A549 (cell line): ENCODE measurements at regions not wholly inside any gene's neighbourhood (a gene's known extent, or its start where the extent isn't known, plus 50 kb on each side); places are given as distances from the start of the nearest gene placed in this dataset.

Experiments
- ATAC-seq, 2 experiments: fragments of 200-7000 bp in 1 of 2; fragments of >200 bp in 1 of 2; cut with Nextera tagmentation in 1 of 2; cut with Tn5 transposase in 1 of 2; 3 replicates each; pipeline versions ENCODE4 v1.8.0 to v1.9.1; 2018 to 2020; ENCODE audit warnings: mild to moderate bottlenecking in 1 of 2, moderate library complexity in 1 of 2
- CTCF ChIA-PET: fragments of 300-600 bp; sonication (Branson Sonifier 250); formaldehyde crosslinking; extraction: SDS; loops from one replicate; lab custom pipeline; 2021; ENCODE audit warnings: antibody characterized with exemption, inconsistent platforms; lab: Yijun Ruan, JAX
- POLR2A ChIA-PET: fragments of 350-600 bp; formaldehyde crosslinking; extraction: SDS; loops from one replicate; lab custom pipeline; 2021; ENCODE audit warnings: antibody characterized with exemption, inconsistent platforms; lab: Yijun Ruan, JAX
- DNase-seq, 2 experiments: peaks; one replicate each; pipeline versions ENCODE4 v3.0.0 to v3.0.0-alpha.2; 2011 to 2016; ENCODE audit warnings: low read depth in 1 of 2, low spot score in 1 of 2
- FAIRE-seq: peaks from 2 replicates; lab custom pipeline; 2011; peaks lifted over from hg19 to GRCh38; lab: Jason Lieb, UNC
- H3K27ac ChIP-seq, 2 experiments: fragments of >200 bp; sonication (Bioruptor Twin); formaldehyde crosslinking; 3 replicates each; pipeline ENCODE4 v1.5.1; 2016 to 2017
- H3K4me1 ChIP-seq: fragments of >200 bp; sonication (Bioruptor Twin); formaldehyde crosslinking; 3 replicates; pipeline ENCODE4 v1.6.1; 2016
- H3K4me2 ChIP-seq: fragments of >200 bp; sonication (Bioruptor Twin); formaldehyde crosslinking; 3 replicates; pipeline ENCODE4 v1.6.1; 2016
- H3K4me3 ChIP-seq: fragments of >200 bp; sonication (Bioruptor Twin); formaldehyde crosslinking; 3 replicates; pipeline ENCODE4 v1.5.1; 2016
- H3K9me3 ChIP-seq: fragments of >200 bp; sonication (Bioruptor Twin); formaldehyde crosslinking; 3 replicates; pipeline ENCODE4 v1.6.1; 2016
- BCL3 ChIP-seq: fragments of >200 bp; sonication (Bioruptor Twin); formaldehyde crosslinking; IDR thresholded peaks from 3 replicates; pipeline ENCODE4 v1.6.1; 2016
- CBX2 ChIP-seq: fragments of 200-600 bp; sonication (generic); IDR thresholded peaks from 2 replicates; pipeline ENCODE4 v1.6.1; 2016; ENCODE audit warnings: low read depth, mild to moderate bottlenecking, borderline replicate concordance
- CHD2 ChIP-seq: fragments of 150-350 bp; IDR thresholded peaks from 2 replicates; pipeline ENCODE4 v1.6.1; 2014; ENCODE audit warnings: low read length; ENCODE audit not compliant: partially characterized antibody
- EHF ChIP-seq: fragments of 250-450 bp; sonication (Bioruptor Pico); IDR thresholded peaks from 2 replicates; pipeline ENCODE4 v1.5.0; 2020; ENCODE audit warnings: mild to moderate bottlenecking
- GATA3 ChIP-seq: IDR thresholded peaks from 2 replicates; pipeline ENCODE4 v1.6.1; 2012; ENCODE audit warnings: borderline replicate concordance
- HOXB13 ChIP-seq: fragments of 250-450 bp; sonication (Bioruptor Pico); IDR thresholded peaks from 2 replicates; pipeline ENCODE4 v1.5.0; 2020; ENCODE audit warnings: low read depth, mild to moderate bottlenecking, moderate library complexity
- KDM1A ChIP-seq: fragments of 200-600 bp; sonication (generic); IDR thresholded peaks from 2 replicates; pipeline ENCODE4 v1.6.1; 2016; ENCODE audit warnings: low read depth, mild to moderate bottlenecking
- MAFK ChIP-seq: fragments of 450-650 bp; IDR thresholded peaks from 2 replicates; pipeline ENCODE4 v1.6.1; 2014; ENCODE audit not compliant: partially characterized antibody
- MYC ChIP-seq: IDR thresholded peaks from 2 replicates; pipeline ENCODE4 v1.6.1; 2012; ENCODE audit warnings: mild to moderate bottlenecking, inconsistent platforms, low read length, improper control_type of control experiment, borderline replicate concordance
- PBX3 ChIP-seq: IDR thresholded peaks from 2 replicates; pipeline ENCODE4 v1.6.1; 2012
- RARB ChIP-seq: fragments of 250-450 bp; sonication (Bioruptor Pico); IDR thresholded peaks from 2 replicates; pipeline ENCODE4 v1.8.0; 2021; ENCODE audit warnings: mild to moderate bottlenecking, moderate library complexity
- REST ChIP-seq: fragments of 200-600 bp; sonication (generic); IDR thresholded peaks from 2 replicates; pipeline ENCODE4 v1.6.1; 2016; ENCODE audit warnings: antibody characterized with exemption, mild to moderate bottlenecking, moderate library complexity
- RNF2 ChIP-seq: fragments of 200-600 bp; sonication (generic); IDR thresholded peaks from 2 replicates; pipeline ENCODE4 v1.6.1; 2016; ENCODE audit warnings: low read depth, mild to moderate bottlenecking, antibody characterized with exemption, moderate library complexity, borderline replicate concordance
- TFCP2L1 ChIP-seq: fragments of 250-450 bp; sonication (Bioruptor Pico); IDR thresholded peaks from 2 replicates; pipeline ENCODE4 v1.5.0; 2021; ENCODE audit warnings: mild to moderate bottlenecking
- ZC3H11A ChIP-seq: fragments of 450-650 bp; IDR thresholded peaks from 2 replicates; pipeline ENCODE4 v1.6.1; 2014; ENCODE audit warnings: antibody characterized with exemption, mild to moderate bottlenecking
- ZFP36 ChIP-seq: fragments of 450-650 bp; IDR thresholded peaks from 2 replicates; pipeline ENCODE4 v1.6.1; 2014; ENCODE audit warnings: borderline replicate concordance; ENCODE audit not compliant: partially characterized antibody
- WGBS: methylation state at CpG from one replicate; pipeline ENCODE4 v1.1.6; 2017; ENCODE audit errors: missing lambda C conversion rate; 5-methylcytosine and 5-hydroxymethylcytosine counted together

DNA sequence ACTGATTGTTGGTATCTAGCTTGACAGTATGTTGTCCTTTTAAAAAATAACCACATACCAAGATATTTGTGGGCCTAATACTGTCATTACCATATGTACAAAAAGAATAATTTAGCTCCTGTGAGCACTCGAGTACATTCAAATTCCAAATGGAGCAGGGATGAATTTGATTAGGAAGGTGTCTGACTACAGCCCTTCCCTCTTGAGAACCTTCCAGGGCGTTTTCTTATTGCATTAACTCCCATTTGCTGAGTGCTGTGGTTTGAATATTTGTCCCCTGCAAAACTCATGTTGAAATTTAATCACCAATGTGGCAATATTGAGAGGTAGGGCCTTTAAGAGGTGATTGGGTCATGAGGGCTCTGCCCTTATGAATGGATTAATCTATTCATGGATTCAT, 76.9 kb upstream of the RALY start:
- POLR2A ChIA-PET = no interaction called here
- FAIRE-seq = no peak

DNA sequence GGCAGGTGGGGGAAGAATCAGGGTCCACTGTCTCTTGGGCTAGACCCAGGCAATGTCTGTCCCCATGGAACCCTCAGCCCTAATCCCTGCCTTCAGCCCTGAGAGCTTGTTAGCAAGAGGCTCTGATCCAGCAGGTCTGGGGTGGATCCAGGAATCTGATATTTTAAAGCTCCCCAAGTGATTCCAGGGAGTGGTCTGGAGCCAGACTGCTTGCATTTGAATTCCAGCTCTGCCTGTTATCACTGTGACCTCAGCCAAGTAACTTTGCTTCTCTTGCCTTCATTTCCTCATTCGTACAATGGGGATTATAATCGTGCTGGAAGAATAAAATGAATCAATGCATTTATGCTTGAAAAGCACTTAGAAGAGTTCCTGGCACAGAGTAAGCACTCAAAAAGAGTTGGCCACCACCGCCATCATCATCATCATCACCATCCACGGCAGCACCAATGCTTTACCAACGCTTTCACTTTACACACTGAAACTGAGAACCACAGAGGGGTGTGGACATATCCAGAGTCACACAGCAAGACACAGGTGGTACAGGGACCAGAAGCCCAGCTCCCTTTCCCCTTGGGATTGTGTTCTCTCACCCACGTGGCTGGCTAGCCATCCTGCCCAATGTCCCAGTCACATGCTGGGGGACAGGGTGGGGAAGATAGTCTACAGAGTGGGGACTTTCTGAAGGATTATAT, 75.7 kb upstream of the RALY start:
- TF ChIP-seq REST (no peak), CBX2 (no peak), CHD2 (no peak), GATA3 (no peak)
- no peak for ATAC-seq
- Histone ChIP-seq H3K4me2 (no peak overlapping the region), H3K27ac (no peak overlapping the region), H3K4me3 (no peak overlapping the region), H3K9me3 (no peaks in the 10 kb centered on the region), H3K4me1 (no peaks in the 10 kb centered on the region)
- whole genome bisulfite sequencing = 56% methylated on average over 6 of the region's 6 CpGs
- no peak for FAIRE-seq
- no peak for DNase-seq
- ChIA-PET CTCF (interaction anchor here (5.5 kb wide), 1 partner anchor 21 kb away, joined by 20 read pairs; no protein-coding TSS in a partner anchor), POLR2A (interaction anchor here (0.6 kb wide), 1 partner anchor 17 kb away, joined by 3 read pairs; no protein-coding TSS in a partner anchor)

More for the DNA sequence above, 76.9 kb upstream of the RALY start:
- H3K4me3 ChIP-seq = no peak overlapping the region
- no peak for TF ChIP-seq ZFP36
- TF ChIP-seq ZC3H11A = no peak
- no peak for TF ChIP-seq BCL3
- TF ChIP-seq KDM1A = no peak
- TF ChIP-seq TFCP2L1 (CRISPR knock-in tag) = no peak
- 25% methylated on average over 2 of the region's 2 CpGs for WGBS
- H3K27ac ChIP-seq = no peak overlapping the region
- no peak overlapping the region for H3K4me2 ChIP-seq
- ATAC-seq (no peak), DNase-seq (no peak)
- no peaks in the 10 kb centered on the region for H3K9me3 ChIP-seq
- CTCF ChIA-PET = interaction anchor here (1.0 to 5.5 kb wide), 6 partner anchors 11 to 153 kb away, joined by 3 to 20 read pairs (median 9); no protein-coding TSS in a partner anchor
- H3K4me1 ChIP-seq = no peaks in the 10 kb centered on the region

DNA sequence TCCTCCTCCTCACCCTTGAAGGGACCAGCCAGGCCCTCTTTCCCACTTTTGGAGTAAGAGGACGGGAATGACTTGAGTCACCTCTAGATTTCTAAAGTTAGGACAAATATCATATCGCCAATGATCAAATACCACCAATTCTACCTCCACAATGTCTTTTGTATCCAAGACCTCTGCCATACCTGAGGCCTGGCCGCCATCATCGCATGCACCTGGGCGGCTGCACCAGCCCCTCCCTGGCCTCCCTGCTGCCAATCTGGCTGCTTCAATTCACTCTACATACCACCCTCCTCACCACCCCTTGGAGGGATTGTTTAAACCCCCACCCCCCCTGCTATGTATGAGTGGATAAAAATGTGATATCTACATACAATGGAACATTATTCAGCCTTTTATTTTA, 75.0 kb upstream of the RALY start:
- 82% methylated on average over 5 of the region's 5 CpGs for WGBS
- ATAC-seq = no peak
- Histone ChIP-seq H3K4me2 (no peak overlapping the region), H3K9me3 (no peaks in the 10 kb centered on the region), H3K4me3 (no peak overlapping the region), H3K4me1 (no peaks in the 10 kb centered on the region), H3K27ac (no peak overlapping the region)
- no peak for DNase-seq
- FAIRE-seq = no peak
- POLR2A ChIA-PET = interaction anchor here (0.6 kb wide), 1 partner anchor 17 kb away, joined by 3 read pairs; no protein-coding TSS in a partner anchor
- CTCF ChIA-PET = interaction anchor here (0.6 to 1.0 kb wide), 2 partner anchors 22 to 125 kb away, joined by 3 to 4 read pairs; no protein-coding TSS in a partner anchor
- TF ChIP-seq HOXB13 (CRISPR knock-in tag) (no peak), PBX3 (no peak), TFCP2L1 (CRISPR knock-in tag) (no peak), EHF (no peak), MAFK (no peak), RARB (CRISPR knock-in tag) (no peak), REST (no peak), MYC (no peak), CBX2 (no peak), RNF2 (no peak)
